ENCODE measurements at regions not wholly inside any gene's neighbourhood (a gene's known extent, or its start where the extent isn't known, plus 50 kb on each side); places are given as distances from the start of the nearest gene placed in this dataset.
"Not testable (repeated sequence)": the region's sequence is repeated elsewhere in the genome, so short reads cannot be mapped to it uniquely, and the experiment has no call there.

GRCh38 chr5:41995193-41995592 lies 70.1 kb downstream of the FBXO4 start:
- DNase-seq (ENCODE audit: low read depth in 2 of 3, low spot score in 2 of 3) = no peak

- no peak for DNase-seq (ENCODE audit: low read depth in 2 of 3, low spot score in 2 of 3)
Measured at GRCh38 chr5:42001673-42002072, 76.6 kb downstream of the FBXO4 start.

- DNase-seq (ENCODE audit: low read depth in 2 of 3, low spot score in 2 of 3) = not testable (repeated sequence)
Measured at GRCh38 chr5:42003852-42004251, 78.8 kb downstream of the FBXO4 start.

- no peak for DNase-seq (ENCODE audit: low read depth in 2 of 3, low spot score in 2 of 3)
Measured at GRCh38 chr5:42005561-42006153, 80.6 kb downstream of the FBXO4 start.

- no peak for DNase-seq (ENCODE audit: low read depth in 2 of 3, low spot score in 2 of 3)
Measured at GRCh38 chr5:42013561-42013960, 88.5 kb downstream of the FBXO4 start.

GRCh38 chr5:42015254-42015653 lies 90.2 kb downstream of the FBXO4 start:
- no peak for DNase-seq (ENCODE audit: low read depth in 2 of 3, low spot score in 2 of 3)

- no peak for DNase-seq (ENCODE audit: low read depth in 2 of 3, low spot score in 2 of 3)
Measured at GRCh38 chr5:42015681-42016080, 90.6 kb downstream of the FBXO4 start.

- DNase-seq (ENCODE audit: low read depth in 2 of 3, low spot score in 2 of 3) = no peak
Measured at GRCh38 chr5:42020788-42021530, 95.9 kb downstream of the FBXO4 start.

GRCh38 chr5:42021923-42022322 lies 96.8 kb downstream of the FBXO4 start:
- no peak for DNase-seq (ENCODE audit: low read depth in 2 of 3, low spot score in 2 of 3)

GRCh38 chr5:42022383-42022972 lies 97.4 kb downstream of the FBXO4 start:
- DNase-seq (ENCODE audit: low read depth in 2 of 3, low spot score in 2 of 3) = no peak

GRCh38 chr5:42026446-42026845 lies 101.4 kb downstream of the FBXO4 start:
- no peak for DNase-seq (ENCODE audit: low read depth in 2 of 3, low spot score in 2 of 3)

- no peak for DNase-seq (ENCODE audit: low read depth in 2 of 3, low spot score in 2 of 3)
Measured at GRCh38 chr5:42032137-42032536, 107.1 kb downstream of the FBXO4 start.

GRCh38 chr5:42035526-42035925 lies 110.4 kb downstream of the FBXO4 start:
- no peak for DNase-seq (ENCODE audit: low read depth in 2 of 3, low spot score in 2 of 3)

- no peak for DNase-seq (ENCODE audit: low read depth in 2 of 3, low spot score in 2 of 3)
Measured at GRCh38 chr5:42036379-42036778, 111.3 kb downstream of the FBXO4 start.

- DNase-seq (ENCODE audit: low read depth in 2 of 3, low spot score in 2 of 3) = no peak
Measured at GRCh38 chr5:42037379-42037932, 112.4 kb downstream of the FBXO4 start.

GRCh38 chr5:42043400-42043799 lies 118.3 kb downstream of the FBXO4 start:
- no peak for DNase-seq (ENCODE audit: low read depth in 2 of 3, low spot score in 2 of 3)

- peak in 1 of 3 experiments; percentile 9 for DNase-seq (ENCODE audit: low read depth in 2 of 3, low spot score in 2 of 3)
Measured at GRCh38 chr5:42057254-42057690, 132.2 kb downstream of the FBXO4 start.

- DNase-seq (ENCODE audit: low read depth in 2 of 3, low spot score in 2 of 3) = no peak
Measured at GRCh38 chr5:42059291-42059690, 134.2 kb downstream of the FBXO4 start.

- no peak for DNase-seq (ENCODE audit: low read depth in 2 of 3, low spot score in 2 of 3)
Measured at GRCh38 chr5:42059778-42060464, 134.8 kb downstream of the FBXO4 start.

- no peak for DNase-seq (ENCODE audit: low read depth in 2 of 3, low spot score in 2 of 3)
Measured at GRCh38 chr5:42061121-42061520, 136.0 kb downstream of the FBXO4 start.

GRCh38 chr5:42064821-42065220 lies 139.7 kb downstream of the FBXO4 start:
- DNase-seq (ENCODE audit: low read depth in 2 of 3, low spot score in 2 of 3) = no peak

GRCh38 chr5:42066131-42066530 lies 141.1 kb downstream of the FBXO4 start:
- no peak for DNase-seq (ENCODE audit: low read depth in 2 of 3, low spot score in 2 of 3)

Data from activated CD8-positive, alpha-beta memory T cell treated with anti-CD3 and anti-CD28 coated beads for 48 hours (primary cell).